ENCODE measurements at regions not wholly inside any gene's neighbourhood (a gene's known extent, or its start where the extent isn't known, plus 50 kb on each side); places are given as distances from the start of the nearest gene placed in this dataset.

DNA sequence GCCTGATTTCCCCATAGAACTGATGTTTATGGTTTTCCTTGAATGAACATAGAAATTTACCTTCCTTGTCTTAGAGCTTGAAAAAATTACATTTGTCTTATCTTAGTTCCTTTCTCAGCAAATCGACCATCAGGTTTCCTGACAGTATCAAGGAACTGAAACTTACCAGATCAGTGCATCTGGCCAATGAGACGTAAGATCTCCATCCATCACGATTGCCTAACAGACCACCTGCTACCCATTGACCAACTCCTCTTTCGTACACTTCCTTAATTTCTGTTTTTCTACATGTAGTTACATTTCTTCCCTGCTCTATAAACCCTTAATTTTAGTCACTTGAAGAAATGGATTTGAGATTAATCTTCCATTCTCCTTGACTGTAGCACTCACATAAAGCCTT, 57.4 kb upstream of the TMPRSS15 start:
- DNase-seq (ENCODE audit: low read depth): no peak

GRCh38 chr21:18461743-18462142, 58.2 kb upstream of the TMPRSS15 start:
- no peak for DNase-seq (ENCODE audit: low read depth)

GRCh38 chr21:18467715-18468114, 64.1 kb upstream of the TMPRSS15 start:
- no peak for DNase-seq (ENCODE audit: low read depth)

- no peak for DNase-seq (ENCODE audit: low read depth)
These were observed 65.2 kb upstream of the TMPRSS15 start for GRCh38 chr21:18468790-18469189.

DNA sequence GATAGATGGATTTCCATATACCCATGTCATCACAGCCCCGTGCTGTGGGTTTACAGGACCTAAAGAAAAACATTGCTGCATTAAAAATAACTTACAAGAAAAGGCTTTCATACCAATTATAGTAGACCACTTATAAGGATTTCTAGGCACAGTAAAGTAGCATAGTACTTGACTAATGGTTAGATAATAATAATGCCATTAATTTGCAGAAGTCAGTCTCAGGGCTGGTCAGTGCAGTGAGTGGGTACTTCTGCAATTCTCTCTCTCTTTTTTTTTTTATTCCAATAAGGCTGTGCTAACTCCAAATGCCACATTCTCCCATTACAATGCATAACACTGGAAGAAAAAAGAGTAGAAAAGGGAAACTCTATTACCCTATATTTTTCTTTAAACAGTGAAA, 73.1 kb upstream of the TMPRSS15 start:
- no peak for DNase-seq (ENCODE audit: low read depth)

GRCh38 chr21:18477043-18477442, 73.5 kb upstream of the TMPRSS15 start:
- DNase-seq (ENCODE audit: low read depth): no peak

- no peak for DNase-seq (ENCODE audit: low read depth)
These were observed 74.9 kb upstream of the TMPRSS15 start for GRCh38 chr21:18478513-18478912.

GRCh38 chr21:18488252-18488651, 84.7 kb upstream of the TMPRSS15 start:
- DNase-seq (ENCODE audit: low read depth): no peak

GRCh38 chr21:18493422-18493821, 89.8 kb upstream of the TMPRSS15 start:
- DNase-seq (ENCODE audit: low read depth): peak; percentile 8

DNA sequence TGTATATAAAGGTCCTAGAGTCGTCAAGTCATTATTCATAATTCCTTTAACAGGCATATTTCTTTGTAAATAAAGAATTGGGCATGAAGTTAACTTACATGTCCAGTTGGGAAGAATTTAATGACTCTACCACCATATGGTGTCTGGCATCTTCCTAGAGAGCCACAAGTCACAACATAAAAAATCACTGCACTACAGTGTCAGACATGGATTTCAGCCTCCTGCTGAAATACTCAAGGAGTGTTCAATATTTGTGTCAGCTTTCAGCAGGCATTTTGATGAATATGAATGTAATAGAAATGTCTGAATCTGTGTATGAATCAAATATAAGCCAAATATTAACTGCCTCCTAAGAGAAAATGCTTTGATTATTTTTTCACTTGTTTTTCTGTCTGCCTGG, 91.9 kb upstream of the TMPRSS15 start:
- DNase-seq (ENCODE audit: low read depth): no peak

DNA sequence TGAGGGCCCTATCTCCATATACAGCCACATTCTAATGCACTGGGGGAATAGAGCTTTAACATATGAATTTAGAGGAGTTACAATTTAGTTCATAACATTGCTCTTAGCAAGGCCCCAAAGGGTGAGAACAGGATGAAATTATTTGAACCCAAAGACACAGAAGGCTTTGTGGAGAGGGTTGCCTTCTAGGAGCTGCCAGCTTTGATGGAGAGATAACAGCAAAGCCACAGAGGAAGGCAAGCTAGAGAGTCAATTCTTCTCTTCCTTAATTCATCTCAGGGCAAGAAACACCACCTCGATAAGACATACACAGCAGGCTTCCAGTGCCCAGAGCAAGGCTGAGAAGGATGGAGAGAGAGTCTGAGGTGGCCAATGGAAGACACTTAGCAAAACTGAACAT, 94.8 kb upstream of the TMPRSS15 start:
- no peak for DNase-seq (ENCODE audit: low read depth)

- DNase-seq (ENCODE audit: low read depth): peak; percentile 4
These were observed 96.3 kb upstream of the TMPRSS15 start for GRCh38 chr21:18499761-18500376.

DNA sequence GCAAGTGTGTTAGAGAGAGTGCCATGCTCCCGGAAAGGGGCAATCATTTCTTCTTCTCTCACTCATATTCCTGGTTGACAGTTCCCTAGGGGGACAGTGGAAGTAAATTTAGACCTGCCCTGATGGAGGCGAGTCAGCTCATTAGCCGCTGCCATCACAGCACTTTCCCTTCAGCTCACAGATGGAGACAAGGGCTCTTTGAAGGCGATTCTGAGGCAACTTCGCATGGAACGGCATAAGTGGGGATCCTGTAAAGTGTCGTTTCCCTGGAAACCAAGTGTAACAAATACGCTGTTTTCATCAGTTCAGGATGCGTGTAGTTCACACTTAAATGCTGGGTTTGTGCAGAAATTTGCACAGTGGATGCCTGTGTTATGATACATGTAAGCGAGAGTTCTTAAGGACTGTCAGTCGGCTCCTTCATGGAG, 114.5 kb upstream of the TMPRSS15 start:
- DNase-seq (ENCODE audit: low read depth): no peak

DNA sequence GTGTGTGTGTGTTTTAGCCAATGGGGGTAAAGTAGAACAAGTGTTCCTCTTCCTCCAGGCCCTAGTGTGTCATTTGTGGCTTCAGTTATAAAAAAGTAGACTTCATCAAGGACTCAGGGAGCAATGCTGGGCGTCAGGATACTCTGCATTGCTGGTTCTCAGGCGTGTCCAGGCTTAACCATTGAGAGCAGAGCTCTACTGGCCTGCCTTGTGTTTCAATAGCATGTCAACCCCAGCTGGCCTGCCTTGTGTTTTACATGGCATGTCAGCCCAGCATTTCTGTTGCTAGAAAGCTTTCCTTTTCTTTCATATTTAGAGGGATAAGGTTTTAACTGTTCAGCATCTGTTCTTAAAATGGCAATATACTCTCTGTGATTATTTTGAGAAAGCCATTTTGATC, 117.6 kb upstream of the TMPRSS15 start:
- DNase-seq (ENCODE audit: low read depth): no peak

DNA sequence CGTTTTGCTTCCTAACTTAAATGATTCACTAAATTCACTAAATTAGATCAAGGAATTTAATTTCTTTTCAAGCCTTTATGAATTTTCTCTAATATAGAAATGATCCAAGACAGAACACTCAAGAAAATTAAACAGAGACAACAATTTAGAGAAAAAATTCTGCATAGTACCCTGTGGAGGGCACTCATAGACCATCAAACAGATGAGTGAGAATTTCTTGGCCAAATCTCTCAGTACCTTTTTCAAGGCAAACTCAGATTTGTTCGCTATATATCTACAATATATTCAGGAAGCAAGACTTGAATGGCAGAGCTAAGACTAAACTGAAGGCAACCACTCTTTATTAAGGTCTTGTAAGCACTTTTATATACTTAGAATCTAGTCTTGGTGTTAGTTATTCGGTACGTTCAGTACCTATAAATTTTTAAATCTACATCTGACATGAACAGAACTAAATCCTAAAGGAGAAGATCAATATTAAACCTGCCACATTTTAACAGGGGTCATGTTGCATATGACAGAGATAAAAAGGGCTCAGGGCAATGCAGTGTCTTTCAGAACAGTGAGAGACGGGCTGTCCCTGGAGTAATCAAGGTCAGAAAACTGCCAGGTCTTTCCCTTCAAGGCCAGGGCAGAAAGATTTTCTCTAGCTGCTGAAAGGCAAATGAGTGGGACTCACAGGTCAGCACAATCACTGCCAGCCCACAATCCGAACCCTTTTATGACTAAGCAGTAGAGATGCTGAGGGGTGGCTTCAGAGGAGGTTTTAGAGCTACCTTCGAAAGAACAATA, 118.8 kb upstream of the TMPRSS15 start:
- no peak for DNase-seq (ENCODE audit: low read depth)

- no peak for DNase-seq (ENCODE audit: low read depth)
These were observed 120.7 kb upstream of the TMPRSS15 start for GRCh38 chr21:18524097-18524880.

- DNase-seq (ENCODE audit: low read depth): peak; percentile 51
These were observed 125.7 kb upstream of the TMPRSS15 start for GRCh38 chr21:18529254-18529653.

GRCh38 chr21:18542081-18542480, 138.5 kb upstream of the TMPRSS15 start:
- DNase-seq (ENCODE audit: low read depth): no peak

DNA sequence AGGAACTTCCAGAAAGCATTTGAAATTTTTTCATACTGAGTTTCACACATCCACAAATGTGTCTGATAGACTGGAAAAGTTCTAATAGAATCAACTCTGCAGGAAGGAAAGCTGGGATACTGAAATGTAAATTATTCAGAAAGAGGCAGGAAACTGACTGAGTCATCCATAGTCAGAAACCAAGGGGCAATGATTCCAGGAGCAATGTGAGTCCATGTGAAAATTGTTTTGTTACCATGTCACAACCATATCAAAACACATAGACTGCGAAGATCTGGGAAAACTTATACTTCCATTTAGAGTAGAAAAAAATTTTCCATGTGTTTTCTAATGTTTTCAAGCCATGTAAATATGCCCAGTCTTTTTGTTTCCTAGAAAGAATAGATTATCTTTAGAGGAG, 142.3 kb upstream of the TMPRSS15 start:
- DNase-seq (ENCODE audit: low read depth): no peak

DNA sequence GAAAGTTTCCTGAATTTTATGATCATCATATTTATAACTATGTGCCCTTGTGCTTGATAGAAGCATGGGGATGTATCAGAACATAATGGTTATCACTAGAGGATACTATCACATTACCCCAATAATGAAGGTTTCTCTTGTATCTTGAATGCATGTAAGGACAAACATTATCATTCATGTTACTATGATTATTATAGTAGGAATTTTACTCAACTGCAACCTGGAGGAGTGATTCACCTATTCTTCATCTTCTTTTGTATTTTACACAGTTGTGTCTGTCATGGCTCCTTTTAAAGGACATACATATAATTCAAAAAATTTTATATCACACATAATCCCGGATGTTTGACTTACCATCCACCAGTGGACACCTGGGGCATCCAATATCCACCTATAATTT, 143.8 kb upstream of the TMPRSS15 start:
- no peak for DNase-seq (ENCODE audit: low read depth)

DNA sequence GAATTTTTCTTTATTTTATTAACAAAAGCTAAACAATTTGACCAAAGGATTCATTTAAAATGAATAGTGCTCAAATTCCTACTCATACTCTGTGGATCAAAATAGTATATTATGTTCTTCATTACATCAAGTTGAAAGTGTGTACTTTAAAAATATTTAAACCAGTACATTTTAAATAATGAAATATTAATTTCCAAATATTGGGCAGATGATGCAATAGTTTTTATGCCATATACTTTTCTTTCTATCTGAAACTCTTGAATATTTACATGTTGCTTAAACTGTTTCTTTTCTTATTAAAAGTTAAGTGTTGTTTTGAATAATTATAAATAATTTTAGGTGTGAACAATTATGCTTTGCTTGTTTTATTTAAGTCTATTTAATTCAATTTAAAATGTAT, 144.7 kb upstream of the TMPRSS15 start:
- no peak for DNase-seq (ENCODE audit: low read depth)

- no peak for DNase-seq (ENCODE audit: low read depth)
These were observed 145.8 kb upstream of the TMPRSS15 start for GRCh38 chr21:18549214-18549905.
